HEK293T (cell line): ENCODE measurements at regions not wholly inside any gene's neighbourhood (a gene's known extent, or its start where the extent isn't known, plus 50 kb on each side); places are given as distances from the start of the nearest gene placed in this dataset.

Experiments
- BHLHE40 ChIP-seq: fragments of 450-650 bp; IDR thresholded peaks from 2 replicates; pipeline ENCODE4 v1.6.1; 2016; ENCODE audit warnings: mild to moderate bottlenecking, moderate library complexity, borderline replicate concordance
- ELF4 ChIP-seq: fragments of 450-650 bp; IDR thresholded peaks from 2 replicates; pipeline ENCODE4 v1.6.1; 2017; ENCODE audit warnings: antibody characterized with exemption
- FOXA1 ChIP-seq: fragments of 450-650 bp; IDR thresholded peaks from 2 replicates; pipeline ENCODE4 v1.6.1; 2016; ENCODE audit warnings: mild to moderate bottlenecking
- FOXK2 ChIP-seq: fragments of 450-650 bp; IDR thresholded peaks from 2 replicates; pipeline ENCODE4 v1.6.1; 2016; ENCODE audit warnings: mild to moderate bottlenecking
- FOXM1 ChIP-seq: fragments of 450-650 bp; IDR thresholded peaks from 2 replicates; pipeline ENCODE4 v1.6.1; 2017; ENCODE audit warnings: mild to moderate bottlenecking, borderline replicate concordance
- HDGF ChIP-seq: fragments of 450-650 bp; IDR thresholded peaks from 2 replicates; pipeline ENCODE4 v1.6.1; 2017; ENCODE audit warnings: antibody characterized with exemption, borderline replicate concordance
- NFRKB ChIP-seq: fragments of 450-650 bp; IDR thresholded peaks from 2 replicates; pipeline ENCODE4 v1.6.1; 2016; ENCODE audit warnings: mild to moderate bottlenecking, moderate library complexity
- SP1 ChIP-seq: fragments of 450-650 bp; IDR thresholded peaks from 2 replicates; pipeline ENCODE4 v1.6.1; 2017
- SUZ12 ChIP-seq: fragments of 450-650 bp; IDR thresholded peaks from 2 replicates; pipeline ENCODE4 v1.6.1; 2016; ENCODE audit warnings: mild to moderate bottlenecking
- TARDBP ChIP-seq: fragments of 450-650 bp; IDR thresholded peaks from 2 replicates; pipeline ENCODE4 v1.6.1; 2016
- ZNF384 ChIP-seq: fragments of 450-650 bp; IDR thresholded peaks from 2 replicates; pipeline ENCODE4 v1.6.1; 2016
- TF ChIP-seq, protein P1 (sequence below): fragments of 450-650 bp; IDR thresholded peaks from 2 replicates; pipeline ENCODE4 v1.6.1; 2016

DNA sequence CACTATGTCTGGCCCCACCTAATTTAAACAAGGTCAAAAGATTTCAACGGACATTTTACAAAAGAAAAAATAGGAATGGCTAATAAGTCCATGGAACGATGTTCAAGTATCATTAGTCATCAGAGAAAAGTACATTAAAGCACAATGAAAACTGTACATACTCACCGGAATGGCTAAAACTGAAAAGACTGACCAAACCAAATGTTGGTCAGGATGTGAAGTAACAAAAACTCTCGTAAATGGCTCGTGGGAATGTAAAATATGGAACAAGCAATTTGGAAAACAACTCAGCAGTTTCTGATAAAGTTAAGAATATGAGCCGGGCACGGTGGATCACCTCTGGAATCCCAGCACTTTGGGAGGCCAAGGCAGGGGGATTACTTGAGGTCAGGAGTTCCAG lies 65.7 kb upstream of the PARD3 start:
- TF ChIP-seq SP1: no peak
- TF ChIP-seq FOXK2: no peak
- TF ChIP-seq SUZ12: no peak
- TF ChIP-seq TARDBP: no peak
- TF ChIP-seq HDGF: no peak
- TF ChIP-seq FOXA1: no peak
- TF ChIP-seq BHLHE40: no peak
- no peak for TF ChIP-seq ELF4
- TF ChIP-seq NFRKB: no peak
- no peak for TF ChIP-seq FOXM1
- TF ChIP-seq, protein P1, sequence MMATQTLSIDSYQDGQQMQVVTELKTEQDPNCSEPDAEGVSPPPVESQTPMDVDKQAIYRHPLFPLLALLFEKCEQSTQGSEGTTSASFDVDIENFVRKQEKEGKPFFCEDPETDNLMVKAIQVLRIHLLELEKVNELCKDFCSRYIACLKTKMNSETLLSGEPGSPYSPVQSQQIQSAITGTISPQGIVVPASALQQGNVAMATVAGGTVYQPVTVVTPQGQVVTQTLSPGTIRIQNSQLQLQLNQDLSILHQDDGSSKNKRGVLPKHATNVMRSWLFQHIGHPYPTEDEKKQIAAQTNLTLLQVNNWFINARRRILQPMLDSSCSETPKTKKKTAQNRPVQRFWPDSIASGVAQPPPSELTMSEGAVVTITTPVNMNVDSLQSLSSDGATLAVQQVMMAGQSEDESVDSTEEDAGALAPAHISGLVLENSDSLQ: no peak
- no peak for TF ChIP-seq ZNF384
